ENCODE measurements at regions not wholly inside any gene's neighbourhood (a gene's known extent, or its start where the extent isn't known, plus 50 kb on each side); places are given as distances from the start of the nearest gene placed in this dataset.

- no peak for DNase-seq
- intact Hi-C loops (cut with DNase I; ENCODE audit: low total_unique reads) = no loop called here
- no peak overlapping the region for H3K4me3 ChIP-seq
- H3K9me3 ChIP-seq = peaks cover 0 to 5% (median 0%) of the 10 kb centered on the region in 8 donors
- WGBS, 5 donors = 78 to 95% (median 84%) methylated on average over 3 of the region's 3 CpGs
- H3K27me3 ChIP-seq (replicated peaks in 1 of 7) = no peaks in the 10 kb centered on the region
- no peak for TF ChIP-seq POLR2AphosphoS5 (IDR thresholded peaks at IDR 0.05)
- TF ChIP-seq POLR2A (IDR thresholded peaks at IDR 0.05) = no peak
- TF ChIP-seq CTCF (IDR thresholded peaks at IDR 0.05 in 8 of 11, conservative IDR thresholded peaks at IDR 0.05 in 3 of 11) = no peak
- peaks cover 0 to 12% (median 0%) of the 10 kb centered on the region in 6 donors for H3K4me1 ChIP-seq
- no peak overlapping the region for H3K27ac ChIP-seq
- H3K36me3 ChIP-seq = no peaks in the 10 kb centered on the region
These were observed 114.6 kb downstream of the NFKBIZ start for GRCh38 chr3:101963902-101964362.

GRCh38 chr3:101964861-101965260 is 115.5 kb downstream of the NFKBIZ start:
- Histone ChIP-seq H3K9me3 (peaks cover 0 to 5% (median 0%) of the 10 kb centered on the region in 8 donors), H3K36me3 (no peaks in the 10 kb centered on the region), H3K4me3 (no peak overlapping the region), H3K4me1 (peaks cover 0 to 12% (median 0%) of the 10 kb centered on the region in 6 donors), H3K27ac (no peak overlapping the region), H3K27me3 (replicated peaks in 1 of 7) (no peaks in the 10 kb centered on the region)
- no peak for DNase-seq
- 81 to 92% (median 90%) methylated on average over 4 of the region's 4 CpGs for WGBS, 5 donors
- TF ChIP-seq POLR2AphosphoS5 (IDR thresholded peaks at IDR 0.05) (no peak), CTCF (IDR thresholded peaks at IDR 0.05 in 8 of 11, conservative IDR thresholded peaks at IDR 0.05 in 3 of 11) (no peak), POLR2A (IDR thresholded peaks at IDR 0.05) (no peak)
- intact Hi-C loops (cut with DNase I; ENCODE audit: low total_unique reads) = no loop called here

- Histone ChIP-seq H3K27ac (peak overlapping the region in 3 of 8 donors; percentile 4 to 37 (median 27)), H3K4me3 (no peak overlapping the region), H3K27me3 (replicated peaks in 1 of 7) (no peaks in the 10 kb centered on the region), H3K9me3 (no peaks in the 10 kb centered on the region), H3K4me1 (peaks cover 0 to 12% (median 0%) of the 10 kb centered on the region in 6 donors), H3K36me3 (no peaks in the 10 kb centered on the region)
- DNase-seq = no peak
- TF ChIP-seq POLR2AphosphoS5 (IDR thresholded peaks at IDR 0.05) = no peak
- no peak for TF ChIP-seq POLR2A (IDR thresholded peaks at IDR 0.05)
- TF ChIP-seq CTCF (IDR thresholded peaks at IDR 0.05 in 8 of 11, conservative IDR thresholded peaks at IDR 0.05 in 3 of 11) = no peak
- intact Hi-C loops (cut with DNase I; ENCODE audit: low total_unique reads) = no loop called here
- 21 to 54% (median 41%) methylated on average over 1 of the region's 1 CpG for WGBS, 5 donors
These were observed 116.9 kb downstream of the NFKBIZ start for GRCh38 chr3:101966226-101966625.

- no peaks in the 10 kb centered on the region for H3K36me3 ChIP-seq
- no peak for TF ChIP-seq CTCF (IDR thresholded peaks at IDR 0.05 in 8 of 11, conservative IDR thresholded peaks at IDR 0.05 in 3 of 11)
- no peak for TF ChIP-seq POLR2A (IDR thresholded peaks at IDR 0.05)
- TF ChIP-seq POLR2AphosphoS5 (IDR thresholded peaks at IDR 0.05) = no peak
- intact Hi-C loops (cut with DNase I; ENCODE audit: low total_unique reads) = no loop called here
- no peaks in the 10 kb centered on the region for H3K27me3 ChIP-seq (replicated peaks in 1 of 7)
- WGBS, 5 donors = 92 to 94% (median 94%) methylated on average over 4 of the region's 4 CpGs
- no peak overlapping the region for H3K27ac ChIP-seq
- DNase-seq = no peak
- no peaks in the 10 kb centered on the region for H3K9me3 ChIP-seq
- H3K4me3 ChIP-seq = no peak overlapping the region
- H3K4me1 ChIP-seq = peaks cover 0 to 15% (median 3%) of the 10 kb centered on the region in 6 donors
These were observed 120.9 kb downstream of the NFKBIZ start for GRCh38 chr3:101970212-101970611.

Data from spleen (tissue), 11 donors.